PC-9 (cell line): ENCODE measurements at regions not wholly inside any gene's neighbourhood (a gene's known extent, or its start where the extent isn't known, plus 50 kb on each side); places are given as distances from the start of the nearest gene placed in this dataset.

ENCODE experiments used
- BruUV-seq: library from RNA; stranded (reverse); fragments of 400-500 nt; replicated peaks from 2 replicates; lab custom pipeline; 2021; lab: Mats Ljungman, UMichigan
- CTCF ChIA-PET: fragments of 300-600 bp; sonication (Branson Sonifier 250); formaldehyde crosslinking; loops from one replicate; lab custom pipeline; 2022; ENCODE audit warnings: antibody characterized with exemption; lab: Charles Lee
- POLR2A ChIA-PET: fragments of 300-600 bp; sonication (Branson Sonifier 250); formaldehyde crosslinking; loops from one replicate; lab custom pipeline; 2022; ENCODE audit warnings: antibody characterized with exemption; ENCODE audit not compliant: unreplicated experiment; lab: Charles Lee
- DNase-seq, 2 experiments: peaks; one replicate each; pipeline versions ENCODE4 v3.0.0 to v3.0.0-alpha.2; 2015 to 2022; ENCODE audit warnings: mixed read lengths in 1 of 2
- H2AFZ ChIP-seq: fragments of 200-600 bp; sonication (generic); 2 replicates; pipeline ENCODE4 v1.8.1; 2017; ENCODE audit warnings: antibody characterized with exemption
- H3F3A ChIP-seq: fragments of 200-600 bp; sonication (generic); 2 replicates; pipeline ENCODE4 v1.8.1; 2017; ENCODE audit warnings: antibody characterized with exemption, mild to moderate bottlenecking, low read depth; ENCODE audit not compliant: insufficient read depth
- H3K27ac ChIP-seq: fragments of 200-600 bp; sonication (generic); 2 replicates; pipeline ENCODE4 v1.6.1; 2016; ENCODE audit warnings: mixed run types
- H3K27me3 ChIP-seq: fragments of 200-600 bp; sonication (generic); 2 replicates; pipeline ENCODE4 v1.6.1; 2016; ENCODE audit warnings: low read depth, mixed run types; ENCODE audit not compliant: insufficient read depth
- H3K36me3 ChIP-seq: fragments of 200-600 bp; sonication (generic); 2 replicates; pipeline ENCODE4 v1.6.1; 2016; ENCODE audit warnings: low read depth, mixed run types
- H3K4me1 ChIP-seq: fragments of 200-600 bp; sonication (generic); replicated peaks from 2 replicates; pipeline ENCODE4 v1.6.1; 2016; ENCODE audit warnings: mixed run types; ENCODE audit not compliant: insufficient read depth
- H3K4me2 ChIP-seq: fragments of 200-600 bp; sonication (generic); 2 replicates; pipeline ENCODE4 v1.6.1; 2017; ENCODE audit warnings: mixed run types
- H3K4me3 ChIP-seq: fragments of 200-600 bp; sonication (generic); 2 replicates; pipeline ENCODE4 v1.6.1; 2016; ENCODE audit warnings: mixed run types
- H3K79me2 ChIP-seq: fragments of 200-600 bp; sonication (generic); 2 replicates; pipeline ENCODE4 v1.6.1; 2017; ENCODE audit warnings: low read depth, mixed run types
- H3K9me2 ChIP-seq: fragments of 200-600 bp; sonication (generic); 2 replicates; pipeline ENCODE4 v1.8.1; 2017; ENCODE audit warnings: mild to moderate bottlenecking; ENCODE audit not compliant: insufficient read depth
- H3K9me3 ChIP-seq: fragments of 200-600 bp; sonication (generic); 2 replicates; pipeline ENCODE4 v1.8.1; 2016; ENCODE audit warnings: low read depth; ENCODE audit not compliant: insufficient read depth
- H4K20me1 ChIP-seq: fragments of 200-600 bp; sonication (generic); 2 replicates; pipeline ENCODE4 v1.8.1; 2017; ENCODE audit not compliant: insufficient read depth
- EZH2 ChIP-seq: fragments of 200-600 bp; sonication (generic); IDR thresholded peaks from 2 replicates; pipeline ENCODE4 v1.8.0; 2017; ENCODE audit warnings: antibody characterized with exemption, low read depth
- intact Hi-C: fragments of 100-400 bp; cut with micrococcal nuclease; formaldehyde crosslinking; loops from one replicate; pipeline ENCODE4 v1.10.0; 2022; ENCODE audit not compliant: unreplicated experiment
- TF ChIP-seq, protein P1 (sequence below): fragments of 200-600 bp; sonication (generic); conservative IDR thresholded peaks from 2 replicates; pipeline ENCODE4 v1.6.1; 2017; ENCODE audit warnings: mixed run types, antibody characterized with exemption, mild to moderate bottlenecking, moderate library complexity

DNA sequence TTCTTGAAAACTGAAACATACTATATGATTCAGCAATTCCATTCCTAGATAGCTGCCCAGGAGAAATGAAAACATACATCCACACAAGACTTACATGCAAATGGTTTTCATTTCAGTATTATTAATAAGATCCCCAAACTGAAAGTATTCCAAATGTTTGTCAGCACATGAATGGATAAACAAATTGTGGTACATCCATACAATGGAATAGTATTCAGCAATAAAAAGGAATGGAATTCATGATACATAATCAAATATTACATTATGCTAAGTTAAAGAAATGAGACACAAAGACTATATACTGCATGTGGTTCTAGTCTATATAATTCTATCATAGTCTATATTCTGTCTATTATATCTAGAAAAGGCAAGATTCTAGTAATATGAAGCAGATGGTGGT is 152.4 kb upstream of the KIT start:
- H3K36me3 ChIP-seq, result no peaks in the 10 kb centered on the region
- no peak overlapping the region for H3K4me2 ChIP-seq
- no peak for DNase-seq
- no peak overlapping the region for H3K27ac ChIP-seq
- H3K79me2 ChIP-seq, result no peaks in the 10 kb centered on the region
- no peaks in the 10 kb centered on the region for H3K9me3 ChIP-seq
- POLR2A ChIA-PET, result no interaction called here
- no peaks in the 10 kb centered on the region for H4K20me1 ChIP-seq
- H2AFZ ChIP-seq, result no peak overlapping the region
- BruUV-seq, result no TSS peak
- CTCF ChIA-PET, result no interaction called here
- H3F3A ChIP-seq, result no peaks in the 10 kb centered on the region
- H3K9me2 ChIP-seq, result no peaks in the 10 kb centered on the region
- H3K27me3 ChIP-seq, result no peaks in the 10 kb centered on the region
- H3K4me1 ChIP-seq, result no peaks in the 10 kb centered on the region
- TF ChIP-seq EZH2, result no peak
- TF ChIP-seq, protein P1, sequence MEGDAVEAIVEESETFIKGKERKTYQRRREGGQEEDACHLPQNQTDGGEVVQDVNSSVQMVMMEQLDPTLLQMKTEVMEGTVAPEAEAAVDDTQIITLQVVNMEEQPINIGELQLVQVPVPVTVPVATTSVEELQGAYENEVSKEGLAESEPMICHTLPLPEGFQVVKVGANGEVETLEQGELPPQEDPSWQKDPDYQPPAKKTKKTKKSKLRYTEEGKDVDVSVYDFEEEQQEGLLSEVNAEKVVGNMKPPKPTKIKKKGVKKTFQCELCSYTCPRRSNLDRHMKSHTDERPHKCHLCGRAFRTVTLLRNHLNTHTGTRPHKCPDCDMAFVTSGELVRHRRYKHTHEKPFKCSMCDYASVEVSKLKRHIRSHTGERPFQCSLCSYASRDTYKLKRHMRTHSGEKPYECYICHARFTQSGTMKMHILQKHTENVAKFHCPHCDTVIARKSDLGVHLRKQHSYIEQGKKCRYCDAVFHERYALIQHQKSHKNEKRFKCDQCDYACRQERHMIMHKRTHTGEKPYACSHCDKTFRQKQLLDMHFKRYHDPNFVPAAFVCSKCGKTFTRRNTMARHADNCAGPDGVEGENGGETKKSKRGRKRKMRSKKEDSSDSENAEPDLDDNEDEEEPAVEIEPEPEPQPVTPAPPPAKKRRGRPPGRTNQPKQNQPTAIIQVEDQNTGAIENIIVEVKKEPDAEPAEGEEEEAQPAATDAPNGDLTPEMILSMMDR, result no peak
- no peak overlapping the region for H3K4me3 ChIP-seq
- intact Hi-C loops, result no loop called here

- intact Hi-C loops, result no loop called here
- no peaks in the 10 kb centered on the region for H3K79me2 ChIP-seq
- no peak overlapping the region for H3K27ac ChIP-seq
- POLR2A ChIA-PET, result no interaction called here
- no peak for TF ChIP-seq EZH2
- TF ChIP-seq, protein P1, result no peak
- no peaks in the 10 kb centered on the region for H3K9me2 ChIP-seq
- DNase-seq, result no peak
- no TSS peak for BruUV-seq
- no peak overlapping the region for H3K4me3 ChIP-seq
- H3K4me1 ChIP-seq, result no peaks in the 10 kb centered on the region
- H3K27me3 ChIP-seq, result no peaks in the 10 kb centered on the region
- H3K36me3 ChIP-seq, result no peaks in the 10 kb centered on the region
- H3F3A ChIP-seq, result no peaks in the 10 kb centered on the region
- no peak overlapping the region for H3K4me2 ChIP-seq
- no peaks in the 10 kb centered on the region for H4K20me1 ChIP-seq
- CTCF ChIA-PET, result no interaction called here
- no peak overlapping the region for H2AFZ ChIP-seq
- H3K9me3 ChIP-seq, result no peaks in the 10 kb centered on the region
Measured at GRCh38 chr4:54505996-54506395, 151.8 kb upstream of the KIT start.

DNA sequence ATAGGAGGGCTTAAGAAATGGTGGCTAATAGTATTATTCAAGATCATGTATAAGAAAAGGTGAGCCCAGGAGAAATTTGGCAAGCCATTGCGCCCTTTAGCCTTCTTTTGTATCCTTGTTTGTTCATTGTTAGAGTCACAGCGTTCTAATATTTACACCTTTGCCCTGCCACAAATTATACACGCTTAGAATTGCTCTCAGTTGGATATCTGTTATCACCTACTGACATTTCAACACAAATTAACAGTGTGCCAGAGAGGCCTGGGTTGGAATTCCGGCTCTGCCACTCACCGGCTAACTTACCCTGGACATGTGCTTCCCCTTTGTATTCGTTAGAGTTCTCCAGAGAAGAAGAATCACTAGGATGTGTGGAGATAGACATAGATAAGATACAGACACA is 148.7 kb upstream of the KIT start:
- ChIA-PET POLR2A (no interaction called here), CTCF (no interaction called here)
- no peak overlapping the region for H3K4me3 ChIP-seq
- intact Hi-C loops, result no loop called here
- H3K27ac ChIP-seq, result no peak overlapping the region
- no peaks in the 10 kb centered on the region for H3K4me1 ChIP-seq
- TF ChIP-seq, protein P1, result no peak
- TF ChIP-seq EZH2, result no peak
- H3K9me2 ChIP-seq, result no peaks in the 10 kb centered on the region
- no peaks in the 10 kb centered on the region for H3K79me2 ChIP-seq
- no TSS peak for BruUV-seq
- H2AFZ ChIP-seq, result no peak overlapping the region
- no peaks in the 10 kb centered on the region for H3K36me3 ChIP-seq
- DNase-seq, result no peak
- no peaks in the 10 kb centered on the region for H3F3A ChIP-seq
- H3K9me3 ChIP-seq, result no peaks in the 10 kb centered on the region
- no peaks in the 10 kb centered on the region for H3K27me3 ChIP-seq
- no peak overlapping the region for H3K4me2 ChIP-seq
- no peaks in the 10 kb centered on the region for H4K20me1 ChIP-seq
